HEK293 (cell line): ENCODE measurements at regions not wholly inside any gene's neighbourhood (a gene's known extent, or its start where the extent isn't known, plus 50 kb on each side); places are given as distances from the start of the nearest gene placed in this dataset.

Experiments
- CTCF ChIA-PET: fragments of 350-600 bp; formaldehyde crosslinking; extraction: SDS; loops from one replicate; lab custom pipeline; 2021; ENCODE audit warnings: antibody characterized with exemption; lab: Yijun Ruan, JAX
- POLR2A ChIA-PET: fragments of 300-600 bp; formaldehyde crosslinking; extraction: SDS; loops from one replicate; lab custom pipeline; 2020; ENCODE audit warnings: antibody characterized with exemption, inconsistent platforms; lab: Yijun Ruan, JAX
- H3K27ac ChIP-seq: fragments of 200-500 bp; sonication (Bioruptor generic); 2 replicates; pipeline ENCODE4 v1.5.1; 2014; ENCODE audit warnings: low read depth, low read length, control low read depth, inconsistent platforms; ENCODE audit errors: extremely low read depth
- H3K36me3 ChIP-seq, 2 experiments: fragments of 200-500 bp in 1 of 2; sonication (Bioruptor generic) in 1 of 2; 1 replicate in 1 of 2; 2 replicates in 1 of 2; pipeline ENCODE4 v1.5.1; 2014 to 2017; ENCODE audit warnings: inconsistent platforms in 2 of 2, low read length in 2 of 2; ENCODE audit not compliant: control insufficient read depth in 2 of 2, insufficient read depth in 1 of 2
- H3K4me1 ChIP-seq: fragments of 200-500 bp; sonication (Bioruptor generic); 2 replicates; pipeline ENCODE4 v1.5.1; 2014; ENCODE audit warnings: mild to moderate bottlenecking, low read length, inconsistent platforms; ENCODE audit not compliant: control insufficient read depth, insufficient read depth
- H3K4me3 ChIP-seq: 2 replicates; pipeline ENCODE4 v1.5.1; 2011; ENCODE audit warnings: low read depth, mild to moderate bottlenecking, control low read depth, low read length, moderate library complexity
- H3K9me3 ChIP-seq: fragments of 200-500 bp; sonication (Bioruptor generic); 2 replicates; pipeline ENCODE4 v1.5.1; 2014; ENCODE audit warnings: low read depth, low read length, inconsistent platforms; ENCODE audit not compliant: control insufficient read depth, insufficient read depth
- GLIS2 ChIP-seq: fragments of 450-650 bp; formaldehyde crosslinking; IDR thresholded peaks from 2 replicates; pipeline ENCODE4 v1.5.1; 2016; ENCODE audit warnings: missing biosample characterization, missing genetic modification characterization
- PRDM1 ChIP-seq: fragments of 450-650 bp; formaldehyde crosslinking; IDR thresholded peaks from 2 replicates; pipeline ENCODE4; 2016; ENCODE audit warnings: missing biosample characterization, missing genetic modification characterization
- SP2 ChIP-seq: fragments of 450-650 bp; formaldehyde crosslinking; IDR thresholded peaks from 2 replicates; pipeline ENCODE4 v1.5.1; 2016; ENCODE audit warnings: missing biosample characterization, missing genetic modification characterization
- TCF7L2 ChIP-seq: IDR thresholded peaks from 2 replicates; pipeline ENCODE4 v1.6.1; 2011; ENCODE audit warnings: low read depth, mild to moderate bottlenecking, inconsistent platforms, low read length, moderate library complexity, borderline replicate concordance
- ZNF146 ChIP-seq: fragments of 450-650 bp; formaldehyde crosslinking; IDR thresholded peaks from 2 replicates; pipeline ENCODE4 v1.5.1; 2016; ENCODE audit warnings: missing biosample characterization, missing genetic modification characterization
- ZNF157 ChIP-seq: fragments of 450-650 bp; formaldehyde crosslinking; IDR thresholded peaks from 2 replicates; pipeline ENCODE4 v1.5.1; 2016; ENCODE audit warnings: missing biosample characterization, missing genetic modification characterization
- ZNF266 ChIP-seq: fragments of 450-650 bp; formaldehyde crosslinking; IDR thresholded peaks from 2 replicates; pipeline ENCODE4 v1.5.1; 2016; ENCODE audit warnings: missing biosample characterization, missing genetic modification characterization, low read depth
- ZNF530 ChIP-seq: fragments of 450-650 bp; formaldehyde crosslinking; IDR thresholded peaks from 2 replicates; pipeline ENCODE4 v1.5.1; 2016; ENCODE audit warnings: low read depth, missing biosample characterization, missing genetic modification characterization
- ZNF549 ChIP-seq: fragments of 450-650 bp; IDR thresholded peaks from 2 replicates; pipeline ENCODE4 v1.5.1; 2018; ENCODE audit warnings: missing biosample characterization, missing genetic modification characterization, mild to moderate bottlenecking, inconsistent platforms, moderate library complexity
- ZNF558 ChIP-seq: fragments of 450-650 bp; formaldehyde crosslinking; IDR thresholded peaks from 2 replicates; pipeline ENCODE4 v1.5.1; 2016; ENCODE audit warnings: missing biosample characterization, missing genetic modification characterization
- ZNF654 ChIP-seq: fragments of 450-650 bp; formaldehyde crosslinking; IDR thresholded peaks from 2 replicates; pipeline ENCODE4 v1.5.1; 2016; ENCODE audit warnings: low read depth, missing biosample characterization, missing genetic modification characterization
- ZNF670 ChIP-seq: fragments of 450-650 bp; formaldehyde crosslinking; IDR thresholded peaks from 2 replicates; pipeline ENCODE4 v1.5.1; 2016; ENCODE audit warnings: missing biosample characterization, missing genetic modification characterization, low read depth
- ZNF707 ChIP-seq: fragments of 450-650 bp; formaldehyde crosslinking; IDR thresholded peaks from 2 replicates; pipeline ENCODE4 v1.5.1; 2016; ENCODE audit warnings: missing biosample characterization, missing genetic modification characterization
- ZNF830 ChIP-seq: fragments of 450-650 bp; IDR thresholded peaks from 2 replicates; pipeline ENCODE4 v1.5.0; 2018; ENCODE audit warnings: missing biosample characterization, missing genetic modification characterization, low read depth, mild to moderate bottlenecking, moderate library complexity
- ZSCAN30 ChIP-seq: fragments of 450-650 bp; IDR thresholded peaks from 2 replicates; pipeline ENCODE4 v1.5.1; 2018; ENCODE audit warnings: missing biosample characterization, mild to moderate bottlenecking, missing genetic modification characterization, moderate library complexity
- TF ChIP-seq, protein P1 (sequence below): fragments of 450-650 bp; formaldehyde crosslinking; IDR thresholded peaks from 2 replicates; pipeline ENCODE4 v1.5.1; 2016; ENCODE audit warnings: missing biosample characterization, missing genetic modification characterization
- TF ChIP-seq, protein P2 (sequence below): fragments of 450-650 bp; formaldehyde crosslinking; IDR thresholded peaks from 2 replicates; pipeline ENCODE4 v1.5.1; 2016; ENCODE audit warnings: missing biosample characterization, missing genetic modification characterization, borderline replicate concordance
- TF ChIP-seq, protein P3 (sequence below): fragments of 450-650 bp; formaldehyde crosslinking; IDR thresholded peaks from 2 replicates; pipeline ENCODE4 v1.5.1; 2017; ENCODE audit warnings: missing biosample characterization, missing genetic modification characterization
- TF ChIP-seq, protein P4 (sequence below): fragments of 450-650 bp; formaldehyde crosslinking; IDR thresholded peaks from 2 replicates; pipeline ENCODE4 v1.5.1; 2016; ENCODE audit warnings: missing biosample characterization, missing genetic modification characterization, borderline replicate concordance

DNA sequence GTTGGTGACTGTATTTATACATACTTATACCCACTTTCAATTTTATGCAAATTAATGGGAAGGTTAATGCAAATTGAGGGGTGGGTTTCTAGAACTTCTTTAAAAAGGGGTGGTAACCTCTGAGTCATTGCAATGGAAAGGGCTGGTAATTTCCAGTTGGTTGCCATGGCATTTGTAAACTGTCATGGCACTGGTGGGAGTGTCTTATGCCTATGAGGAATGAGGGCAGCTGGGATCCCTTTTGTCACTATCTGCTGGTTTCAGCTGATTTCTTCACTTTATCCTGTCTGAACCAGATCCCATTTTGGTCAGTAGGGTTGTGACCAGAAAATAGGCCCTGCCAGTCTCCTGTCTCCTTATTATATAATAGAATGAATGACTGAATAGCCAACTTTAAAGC, 1006.7 kb upstream of the GOT2 start:
- TF ChIP-seq ZNF266 (tag by site-specific recombination) (no peak), TCF7L2 (no peak), ZNF530 (tag by site-specific recombination) (no peak), ZNF670 (tag by site-specific recombination) (no peak), ZNF830 (tag by site-specific recombination) (no peak), ZSCAN30 (tag by site-specific recombination) (no peak), PRDM1 (tag by site-specific recombination) (no peak), ZNF146 (tag by site-specific recombination) (no peak), SP2 (no peak), ZNF654 (tag by site-specific recombination) (no peak)
- TF ChIP-seq, protein P1, sequence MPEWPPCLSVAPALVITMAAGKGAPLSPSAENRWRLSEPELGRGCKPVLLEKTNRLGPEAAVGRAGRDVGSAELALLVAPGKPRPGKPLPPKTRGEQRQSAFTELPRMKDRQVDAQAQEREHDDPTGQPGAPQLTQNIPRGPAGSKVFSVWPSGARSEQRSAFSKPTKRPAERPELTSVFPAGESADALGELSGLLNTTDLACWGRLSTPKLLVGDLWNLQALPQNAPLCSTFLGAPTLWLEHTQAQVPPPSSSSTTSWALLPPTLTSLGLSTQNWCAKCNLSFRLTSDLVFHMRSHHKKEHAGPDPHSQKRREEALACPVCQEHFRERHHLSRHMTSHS: no peak
- TF ChIP-seq, protein P2, sequence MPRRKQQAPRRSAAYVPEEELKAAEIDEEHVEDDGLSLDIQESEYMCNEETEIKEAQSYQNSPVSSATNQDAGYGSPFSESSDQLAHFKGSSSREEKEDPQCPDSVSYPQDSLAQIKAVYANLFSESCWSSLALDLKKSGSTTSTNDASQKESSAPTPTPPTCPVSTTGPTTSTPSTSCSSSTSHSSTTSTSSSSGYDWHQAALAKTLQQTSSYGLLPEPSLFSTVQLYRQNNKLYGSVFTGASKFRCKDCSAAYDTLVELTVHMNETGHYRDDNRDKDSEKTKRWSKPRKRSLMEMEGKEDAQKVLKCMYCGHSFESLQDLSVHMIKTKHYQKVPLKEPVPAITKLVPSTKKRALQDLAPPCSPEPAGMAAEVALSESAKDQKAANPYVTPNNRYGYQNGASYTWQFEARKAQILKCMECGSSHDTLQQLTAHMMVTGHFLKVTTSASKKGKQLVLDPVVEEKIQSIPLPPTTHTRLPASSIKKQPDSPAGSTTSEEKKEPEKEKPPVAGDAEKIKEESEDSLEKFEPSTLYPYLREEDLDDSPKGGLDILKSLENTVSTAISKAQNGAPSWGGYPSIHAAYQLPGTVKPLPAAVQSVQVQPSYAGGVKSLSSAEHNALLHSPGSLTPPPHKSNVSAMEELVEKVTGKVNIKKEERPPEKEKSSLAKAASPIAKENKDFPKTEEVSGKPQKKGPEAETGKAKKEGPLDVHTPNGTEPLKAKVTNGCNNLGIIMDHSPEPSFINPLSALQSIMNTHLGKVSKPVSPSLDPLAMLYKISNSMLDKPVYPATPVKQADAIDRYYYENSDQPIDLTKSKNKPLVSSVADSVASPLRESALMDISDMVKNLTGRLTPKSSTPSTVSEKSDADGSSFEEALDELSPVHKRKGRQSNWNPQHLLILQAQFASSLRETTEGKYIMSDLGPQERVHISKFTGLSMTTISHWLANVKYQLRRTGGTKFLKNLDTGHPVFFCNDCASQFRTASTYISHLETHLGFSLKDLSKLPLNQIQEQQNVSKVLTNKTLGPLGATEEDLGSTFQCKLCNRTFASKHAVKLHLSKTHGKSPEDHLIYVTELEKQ (tag by site-specific recombination): no peak
- Histone ChIP-seq H3K36me3 (no peaks in the 10 kb centered on the region), H3K9me3 (no peaks in the 10 kb centered on the region), H3K4me3 (no peak overlapping the region), H3K27ac (no peak overlapping the region), H3K4me1 (no peaks in the 10 kb centered on the region)
- POLR2A ChIA-PET: no interaction called here
- CTCF ChIA-PET: no interaction called here

DNA sequence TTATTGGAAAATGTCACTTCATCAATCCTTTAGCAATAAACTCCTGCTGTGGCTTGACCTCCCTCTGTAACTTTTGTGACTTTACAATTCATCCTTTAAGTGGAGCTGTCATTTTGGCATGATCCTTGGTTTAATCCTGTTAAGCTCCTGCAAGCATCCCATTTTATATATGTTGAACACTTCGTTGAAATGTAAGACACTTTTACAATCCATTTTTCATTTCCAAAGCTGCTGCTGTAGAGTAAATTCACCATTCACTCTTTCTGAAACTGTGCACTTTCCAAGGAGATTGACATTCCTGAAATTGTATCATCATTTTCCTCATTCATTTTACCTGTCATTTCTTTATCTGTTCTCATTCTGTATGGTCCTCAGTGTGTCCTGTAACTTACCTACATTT, 1003.2 kb upstream of the GOT2 start:
- no peak overlapping the region for H3K4me3 ChIP-seq
- ChIA-PET CTCF (interaction anchor here (0.8 kb wide), 1 partner anchor 35 kb away, joined by 5 read pairs; no protein-coding TSS in a partner anchor), POLR2A (no interaction called here)
- no peaks in the 10 kb centered on the region for H3K4me1 ChIP-seq
- H3K36me3 ChIP-seq: no peaks in the 10 kb centered on the region
- no peak overlapping the region for H3K27ac ChIP-seq
- H3K9me3 ChIP-seq: no peaks in the 10 kb centered on the region
- TF ChIP-seq, protein P3, sequence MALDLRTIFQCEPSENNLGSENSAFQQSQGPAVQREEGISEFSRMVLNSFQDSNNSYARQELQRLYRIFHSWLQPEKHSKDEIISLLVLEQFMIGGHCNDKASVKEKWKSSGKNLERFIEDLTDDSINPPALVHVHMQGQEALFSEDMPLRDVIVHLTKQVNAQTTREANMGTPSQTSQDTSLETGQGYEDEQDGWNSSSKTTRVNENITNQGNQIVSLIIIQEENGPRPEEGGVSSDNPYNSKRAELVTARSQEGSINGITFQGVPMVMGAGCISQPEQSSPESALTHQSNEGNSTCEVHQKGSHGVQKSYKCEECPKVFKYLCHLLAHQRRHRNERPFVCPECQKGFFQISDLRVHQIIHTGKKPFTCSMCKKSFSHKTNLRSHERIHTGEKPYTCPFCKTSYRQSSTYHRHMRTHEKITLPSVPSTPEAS: no peak
- TF ChIP-seq ZNF549 (tag by site-specific recombination): no peak
- TF ChIP-seq, protein P4, sequence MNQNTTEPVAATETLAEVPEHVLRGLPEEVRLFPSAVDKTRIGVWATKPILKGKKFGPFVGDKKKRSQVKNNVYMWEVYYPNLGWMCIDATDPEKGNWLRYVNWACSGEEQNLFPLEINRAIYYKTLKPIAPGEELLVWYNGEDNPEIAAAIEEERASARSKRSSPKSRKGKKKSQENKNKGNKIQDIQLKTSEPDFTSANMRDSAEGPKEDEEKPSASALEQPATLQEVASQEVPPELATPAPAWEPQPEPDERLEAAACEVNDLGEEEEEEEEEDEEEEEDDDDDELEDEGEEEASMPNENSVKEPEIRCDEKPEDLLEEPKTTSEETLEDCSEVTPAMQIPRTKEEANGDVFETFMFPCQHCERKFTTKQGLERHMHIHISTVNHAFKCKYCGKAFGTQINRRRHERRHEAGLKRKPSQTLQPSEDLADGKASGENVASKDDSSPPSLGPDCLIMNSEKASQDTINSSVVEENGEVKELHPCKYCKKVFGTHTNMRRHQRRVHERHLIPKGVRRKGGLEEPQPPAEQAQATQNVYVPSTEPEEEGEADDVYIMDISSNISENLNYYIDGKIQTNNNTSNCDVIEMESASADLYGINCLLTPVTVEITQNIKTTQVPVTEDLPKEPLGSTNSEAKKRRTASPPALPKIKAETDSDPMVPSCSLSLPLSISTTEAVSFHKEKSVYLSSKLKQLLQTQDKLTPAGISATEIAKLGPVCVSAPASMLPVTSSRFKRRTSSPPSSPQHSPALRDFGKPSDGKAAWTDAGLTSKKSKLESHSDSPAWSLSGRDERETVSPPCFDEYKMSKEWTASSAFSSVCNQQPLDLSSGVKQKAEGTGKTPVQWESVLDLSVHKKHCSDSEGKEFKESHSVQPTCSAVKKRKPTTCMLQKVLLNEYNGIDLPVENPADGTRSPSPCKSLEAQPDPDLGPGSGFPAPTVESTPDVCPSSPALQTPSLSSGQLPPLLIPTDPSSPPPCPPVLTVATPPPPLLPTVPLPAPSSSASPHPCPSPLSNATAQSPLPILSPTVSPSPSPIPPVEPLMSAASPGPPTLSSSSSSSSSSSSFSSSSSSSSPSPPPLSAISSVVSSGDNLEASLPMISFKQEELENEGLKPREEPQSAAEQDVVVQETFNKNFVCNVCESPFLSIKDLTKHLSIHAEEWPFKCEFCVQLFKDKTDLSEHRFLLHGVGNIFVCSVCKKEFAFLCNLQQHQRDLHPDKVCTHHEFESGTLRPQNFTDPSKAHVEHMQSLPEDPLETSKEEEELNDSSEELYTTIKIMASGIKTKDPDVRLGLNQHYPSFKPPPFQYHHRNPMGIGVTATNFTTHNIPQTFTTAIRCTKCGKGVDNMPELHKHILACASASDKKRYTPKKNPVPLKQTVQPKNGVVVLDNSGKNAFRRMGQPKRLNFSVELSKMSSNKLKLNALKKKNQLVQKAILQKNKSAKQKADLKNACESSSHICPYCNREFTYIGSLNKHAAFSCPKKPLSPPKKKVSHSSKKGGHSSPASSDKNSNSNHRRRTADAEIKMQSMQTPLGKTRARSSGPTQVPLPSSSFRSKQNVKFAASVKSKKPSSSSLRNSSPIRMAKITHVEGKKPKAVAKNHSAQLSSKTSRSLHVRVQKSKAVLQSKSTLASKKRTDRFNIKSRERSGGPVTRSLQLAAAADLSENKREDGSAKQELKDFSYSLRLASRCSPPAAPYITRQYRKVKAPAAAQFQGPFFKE: no peak
- TF ChIP-seq ZNF558 (tag by site-specific recombination): no peak
- no peak for TF ChIP-seq GLIS2 (tag by site-specific recombination)
- no peak for TF ChIP-seq ZNF707 (tag by site-specific recombination)
- TF ChIP-seq ZNF157 (tag by site-specific recombination): no peak
